SH-SY5Y (cell line): ENCODE measurements at regions not wholly inside any gene's neighbourhood (a gene's known extent, or its start where the extent isn't known, plus 50 kb on each side); places are given as distances from the start of the nearest gene placed in this dataset.

ENCODE experiments used
- GATA2 ChIP-seq: IDR thresholded peaks from 2 replicates; pipeline ENCODE4 v1.6.1; 2011; ENCODE audit warnings: mild to moderate bottlenecking, low read depth, low read length
- GATA3 ChIP-seq: IDR thresholded peaks from 2 replicates; pipeline ENCODE4 v1.6.1; 2011; ENCODE audit warnings: low read depth, mild to moderate bottlenecking, low read length, moderate library complexity

DNA sequence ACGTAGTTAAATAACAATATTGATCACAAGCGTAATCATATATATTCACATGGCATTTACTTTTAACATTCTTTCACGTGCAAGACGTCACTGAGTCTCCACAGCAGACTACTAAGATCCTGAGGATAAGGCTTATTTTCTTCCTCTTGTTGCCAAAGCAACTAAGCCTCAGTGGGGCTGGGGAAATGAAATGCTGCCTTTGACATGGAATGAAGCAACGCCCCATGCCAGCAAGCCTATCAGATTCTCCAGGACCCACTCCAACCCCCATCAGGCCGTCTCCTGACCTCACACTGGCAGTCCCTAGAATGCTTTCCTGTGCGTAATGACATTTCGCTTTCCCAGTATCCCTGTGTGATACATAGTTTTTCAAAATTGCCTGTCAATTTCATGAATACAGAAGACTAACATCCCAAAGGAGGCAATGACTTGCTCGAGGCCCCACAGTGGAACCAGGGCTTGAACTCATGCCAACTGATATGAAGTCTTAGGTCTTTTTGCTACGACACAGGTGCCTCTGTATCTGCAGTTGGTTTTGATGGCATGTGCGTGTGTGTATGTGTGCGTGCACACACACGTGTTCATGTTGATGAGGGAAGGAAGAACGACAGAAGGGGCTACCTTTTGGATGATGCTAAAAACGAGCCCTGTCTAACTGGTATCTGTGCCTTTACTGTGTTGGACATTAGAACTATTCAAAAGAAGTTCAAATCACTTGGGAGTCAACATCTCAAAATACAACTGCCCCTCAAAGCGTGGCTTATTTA is 239.1 kb downstream of the VRK1 start:
- TF ChIP-seq GATA3: no peak
- TF ChIP-seq GATA2: no peak

DNA sequence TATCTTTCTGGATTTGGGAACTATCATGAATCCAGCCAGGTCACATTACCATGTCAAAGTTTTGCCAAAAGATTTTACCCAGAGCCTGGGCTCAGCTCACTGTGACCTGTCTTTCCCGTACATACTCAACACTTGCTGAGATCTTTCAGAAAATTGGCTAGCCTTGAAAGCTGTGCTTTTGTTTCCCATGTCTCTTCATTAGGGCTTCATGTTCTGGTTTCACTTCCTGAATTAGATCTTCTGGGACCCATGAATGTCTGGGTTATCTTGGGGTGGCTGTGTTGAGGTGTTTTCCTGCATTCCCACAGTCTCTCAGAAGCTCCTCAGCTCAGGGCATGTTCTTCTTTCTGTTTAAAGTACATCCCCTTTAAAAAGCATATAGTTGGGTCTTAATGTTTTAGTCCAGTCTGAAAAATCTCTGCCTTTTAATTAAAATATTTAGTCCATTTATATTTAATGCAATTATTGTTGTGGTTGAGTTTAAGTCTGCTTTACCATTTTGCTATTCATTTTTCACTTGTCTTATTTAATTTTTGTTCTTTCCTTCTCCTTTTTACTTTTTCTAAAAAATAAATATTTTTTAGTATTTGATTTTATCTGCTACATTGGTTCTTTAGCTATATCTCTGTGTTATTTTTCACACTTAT is 242.7 kb downstream of the VRK1 start:
- no peak for TF ChIP-seq GATA2
- TF ChIP-seq GATA3: no peak

DNA sequence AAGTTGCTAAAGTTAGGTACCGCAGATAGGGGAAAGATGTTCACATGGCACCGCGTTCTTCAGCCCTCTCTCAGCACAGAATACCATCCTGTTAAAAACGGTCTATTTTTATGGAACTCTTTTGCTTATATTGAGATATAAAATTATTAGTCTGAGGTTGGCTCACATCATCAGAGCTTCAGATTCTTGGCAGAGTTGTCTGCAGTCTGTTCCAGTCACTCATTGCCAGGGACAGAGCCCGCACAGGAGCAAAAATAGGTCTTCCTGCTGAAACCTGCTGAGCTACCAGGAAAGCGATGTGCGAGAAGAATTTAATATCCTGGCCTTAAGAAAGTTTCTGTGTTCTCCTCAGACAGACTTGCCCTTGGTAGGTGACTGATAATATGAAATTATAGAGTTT is 249.8 kb downstream of the VRK1 start:
- no peak for TF ChIP-seq GATA2
- TF ChIP-seq GATA3: no peak

DNA sequence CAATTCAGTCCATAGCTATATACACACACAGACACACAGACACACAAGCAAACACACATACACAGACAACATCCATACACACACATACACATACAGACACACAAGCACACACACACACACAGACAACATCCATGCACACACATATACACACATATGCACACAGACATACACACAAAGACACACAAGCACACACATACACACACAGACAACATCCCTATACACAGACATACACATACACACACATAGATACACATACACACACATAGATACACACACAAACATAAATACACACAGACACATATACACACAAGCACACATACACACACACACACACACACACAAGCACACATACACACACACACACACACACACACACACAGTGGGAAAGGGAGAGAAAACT is 254.8 kb downstream of the VRK1 start:
- no peak for TF ChIP-seq GATA3
- TF ChIP-seq GATA2: no peak

DNA sequence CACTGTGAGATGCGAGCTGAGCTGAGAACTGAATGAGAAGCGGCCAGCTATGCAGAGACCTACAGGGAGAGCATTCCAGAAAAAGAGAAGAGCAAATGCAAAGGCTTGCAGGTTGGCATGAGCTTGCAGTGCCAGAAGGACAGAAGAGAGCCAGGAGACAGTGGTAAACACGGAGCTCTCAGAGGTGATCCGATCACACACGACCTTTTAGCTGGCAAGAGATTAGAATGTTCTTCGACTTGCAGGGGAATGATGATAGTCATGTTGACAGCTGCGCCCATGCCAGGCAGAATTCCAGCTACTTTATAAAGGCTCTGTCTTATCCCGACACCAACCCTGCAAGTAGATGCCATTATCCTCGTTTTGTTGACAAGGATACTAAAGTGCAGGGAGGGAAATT is 256.8 kb downstream of the VRK1 start:
- no peak for TF ChIP-seq GATA3
- no peak for TF ChIP-seq GATA2

DNA sequence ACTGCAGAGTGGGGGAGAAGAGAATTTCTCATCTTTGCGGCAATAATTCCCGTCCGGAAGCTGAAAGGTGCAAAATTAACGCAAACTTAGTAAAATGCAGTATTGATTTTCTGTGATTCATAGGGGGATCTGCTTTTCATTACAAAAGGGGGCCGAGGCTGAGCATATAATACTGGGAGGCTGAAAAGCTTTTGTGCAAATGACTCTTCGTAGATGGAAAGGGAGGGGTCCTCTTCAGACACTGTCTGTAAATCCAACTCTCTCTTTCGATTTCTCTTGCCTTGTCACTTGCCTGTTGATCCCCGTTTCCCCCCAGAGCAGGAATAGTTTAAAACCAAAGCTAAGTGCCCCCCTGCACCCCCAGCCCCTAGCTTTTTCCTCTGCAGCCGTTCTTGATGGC is 258.2 kb downstream of the VRK1 start:
- TF ChIP-seq GATA3 (no peak), GATA2 (no peak)

DNA sequence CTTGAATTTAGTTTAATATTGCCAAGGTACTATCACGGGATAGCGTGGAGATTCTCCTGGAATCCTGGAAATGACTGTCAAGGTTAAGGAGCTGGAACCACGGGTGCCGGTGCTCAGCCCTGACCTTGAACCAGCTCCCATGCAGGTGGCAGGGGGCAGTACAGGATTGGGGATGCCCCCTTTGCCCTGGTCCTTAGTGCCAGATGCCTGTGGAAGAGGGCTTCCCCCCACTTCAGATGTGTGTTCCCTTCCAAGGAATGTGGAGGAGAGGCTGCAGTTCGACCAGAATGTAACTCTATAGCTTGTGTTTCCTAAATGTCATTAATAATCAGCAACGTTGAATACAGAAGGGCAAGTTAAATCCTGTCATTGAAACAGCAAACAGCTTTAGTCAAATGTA is 258.9 kb downstream of the VRK1 start:
- TF ChIP-seq GATA2 (no peak), GATA3 (no peak)

DNA sequence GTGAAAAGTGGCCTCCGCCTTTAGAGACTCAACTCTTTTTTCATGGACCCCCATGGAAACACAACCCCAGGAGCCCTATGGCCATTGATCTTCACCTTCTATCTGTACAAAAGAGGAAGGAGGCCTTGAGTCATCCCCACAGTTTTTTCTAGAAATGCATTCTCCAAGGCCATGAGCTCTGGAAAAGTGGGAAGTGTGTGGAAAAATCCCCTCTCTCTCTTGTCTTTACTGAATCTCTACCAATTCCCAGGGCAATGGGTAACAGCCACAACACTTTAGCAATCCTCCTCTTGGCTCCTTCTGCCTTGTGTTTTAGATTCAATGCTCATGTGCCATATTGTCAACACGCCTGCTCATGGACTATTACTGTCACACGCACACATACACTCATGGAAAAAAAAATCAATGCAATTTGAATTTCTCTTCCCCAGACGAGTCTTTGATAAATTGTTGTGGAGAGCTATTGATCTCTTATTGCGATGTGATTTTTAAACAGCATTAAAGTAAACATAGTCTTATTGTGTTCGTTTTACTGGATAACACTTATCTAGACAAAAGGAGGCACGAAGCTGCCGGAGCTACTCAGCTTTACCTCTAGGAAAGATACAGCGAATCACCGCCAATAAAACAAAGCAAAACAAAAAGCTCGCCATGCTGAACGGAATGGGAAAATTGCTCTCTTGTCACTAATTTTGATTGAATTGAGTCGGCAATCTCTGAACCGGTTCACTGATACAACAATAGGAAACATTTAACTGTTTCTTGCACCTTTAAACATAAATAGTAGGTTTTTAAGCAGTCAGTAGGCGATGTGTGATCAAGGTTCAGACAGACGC is 260.3 kb downstream of the VRK1 start:
- TF ChIP-seq GATA2 (no peak), GATA3 (no peak)

DNA sequence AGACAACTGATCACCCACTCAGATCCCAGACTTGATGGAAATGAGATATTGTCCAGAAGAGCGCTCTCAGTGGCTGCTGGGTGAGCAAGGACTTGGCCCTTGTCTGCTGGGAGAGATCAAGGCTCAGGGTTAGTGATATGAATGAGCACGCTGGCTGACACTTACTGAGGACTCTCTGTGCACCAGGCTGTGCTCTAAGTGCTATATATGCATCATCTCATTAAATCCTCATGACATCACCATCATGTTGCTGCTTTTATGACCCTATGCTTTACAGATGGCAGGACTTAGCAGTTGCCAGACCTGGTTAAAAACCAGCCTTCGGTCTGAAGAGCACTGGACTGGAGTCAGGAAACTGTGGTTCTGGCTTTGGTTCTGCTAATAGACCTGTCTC is 260.9 kb downstream of the VRK1 start:
- no peak for TF ChIP-seq GATA2
- no peak for TF ChIP-seq GATA3

DNA sequence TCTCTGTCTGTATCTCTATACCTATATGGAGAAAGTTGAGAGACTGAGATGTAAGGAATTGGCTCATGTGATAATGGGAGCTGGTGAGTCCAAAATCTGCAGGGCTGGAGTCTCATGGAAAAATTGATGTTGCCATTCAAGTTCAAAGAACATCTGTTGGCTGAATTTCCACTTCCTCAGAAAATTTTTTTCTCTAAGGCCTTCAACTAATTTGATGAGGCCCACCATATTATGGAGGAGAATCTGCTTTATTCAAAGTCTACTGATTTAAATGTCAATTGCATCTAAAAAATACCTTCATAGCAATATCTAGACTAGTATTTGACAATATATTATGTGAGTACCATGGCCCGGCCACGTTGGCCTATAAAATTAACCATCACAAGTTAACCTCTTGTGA is 261.4 kb downstream of the VRK1 start:
- TF ChIP-seq GATA2 (no peak), GATA3 (no peak)

DNA sequence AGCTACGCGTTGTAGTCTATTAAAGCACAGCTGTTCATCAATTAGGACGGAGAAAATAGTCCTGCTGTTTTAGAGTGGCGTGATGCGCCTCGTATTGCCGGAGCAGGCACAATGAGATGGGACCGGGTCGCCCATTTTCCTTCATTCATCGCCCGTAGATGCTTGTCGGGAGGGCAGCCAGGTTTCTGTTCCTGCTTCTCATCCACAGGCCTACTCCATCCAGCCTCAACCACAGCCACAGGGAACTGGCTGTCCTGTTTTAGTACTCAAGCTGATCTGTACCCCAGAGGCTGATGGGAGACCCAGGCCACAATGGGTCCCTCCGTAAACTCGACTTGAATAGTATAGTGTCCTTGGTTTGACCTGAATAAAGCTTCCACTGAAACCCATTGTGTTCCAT is 264.0 kb downstream of the VRK1 start:
- TF ChIP-seq GATA3: no peak
- no peak for TF ChIP-seq GATA2

DNA sequence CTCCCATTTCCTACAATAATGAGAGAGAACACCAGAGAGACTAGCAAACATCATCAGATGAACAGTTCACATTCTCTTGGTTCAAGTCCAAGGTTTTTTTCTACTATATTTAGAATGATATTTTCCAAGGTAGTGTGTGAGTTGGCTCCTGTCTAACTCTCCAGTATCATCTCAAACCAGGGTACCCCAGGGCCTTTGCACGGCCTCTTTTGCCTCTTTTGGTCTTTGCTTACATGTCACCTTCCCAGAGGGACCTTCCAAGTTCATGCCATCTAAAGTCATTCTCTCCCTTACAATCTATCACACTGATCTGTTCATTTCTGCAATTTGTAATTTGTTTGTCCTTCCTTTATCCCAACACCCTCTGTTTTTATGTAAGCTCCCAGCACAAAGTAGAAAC is 264.5 kb downstream of the VRK1 start:
- TF ChIP-seq GATA2 (no peak), GATA3 (no peak)

DNA sequence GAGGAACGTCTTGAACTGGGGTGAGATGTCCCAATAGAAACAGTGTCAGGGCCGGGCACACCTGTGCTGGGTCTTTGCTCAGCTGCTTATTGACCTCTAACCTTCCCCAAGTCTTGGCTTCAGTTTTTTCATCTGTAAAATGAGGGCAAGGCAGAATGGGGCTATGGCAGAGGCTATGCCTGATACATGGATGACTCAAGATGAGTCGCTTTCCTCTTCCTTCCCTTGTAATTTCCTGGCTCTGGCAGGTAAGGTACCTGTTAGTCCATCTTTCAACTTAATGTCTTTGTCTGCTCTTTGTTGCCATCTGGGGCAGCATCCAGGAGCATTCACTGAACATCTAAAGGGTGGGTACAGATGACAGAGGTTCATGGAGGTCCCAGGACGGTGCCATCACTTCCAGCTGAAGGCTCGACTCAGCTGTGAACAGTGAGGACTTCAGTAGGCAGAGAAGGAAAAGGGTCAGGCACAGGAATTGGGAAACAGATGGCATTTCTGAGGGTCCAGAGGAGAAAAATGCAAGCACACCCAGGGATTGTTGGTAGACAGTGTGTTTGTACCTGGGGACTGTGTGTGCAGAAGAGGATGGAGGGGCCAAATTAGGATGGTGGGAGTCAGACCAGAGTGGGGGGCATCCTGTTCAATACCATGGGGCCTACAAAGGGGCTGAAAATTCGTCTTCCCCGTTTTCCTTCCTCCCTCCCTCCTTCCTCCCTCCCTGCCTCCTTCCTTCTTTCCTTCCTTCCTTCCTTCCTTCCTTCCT is 268.3 kb downstream of the VRK1 start:
- TF ChIP-seq GATA2: no peak
- TF ChIP-seq GATA3: no peak
